OCI-LY7 (cell line): ENCODE measurements at regions not wholly inside any gene's neighbourhood (a gene's known extent, or its start where the extent isn't known, plus 50 kb on each side); places are given as distances from the start of the nearest gene placed in this dataset.

Experiments used
- CTCF ChIP-seq: fragments of 200-600 bp; sonication (generic); conservative IDR thresholded peaks from 2 replicates; pipeline ENCODE4 v1.5.1; 2014; ENCODE audit warnings: mild to moderate bottlenecking, antibody characterized with exemption, low read length, moderate library complexity, mixed read lengths
- EZH2phosphoT487 ChIP-seq: fragments of 200-600 bp; sonication (generic); IDR thresholded peaks from 2 replicates; pipeline ENCODE4 v1.6.1; 2018; ENCODE audit warnings: low read depth, borderline replicate concordance, mild to moderate bottlenecking, mixed run types, antibody characterized with exemption, low read length, moderate library complexity, mixed read lengths

GRCh38 chr17:49918591-49918990, 50.4 kb upstream of the DLX4 start:
- TF ChIP-seq CTCF: no peak
- no peak for TF ChIP-seq EZH2phosphoT487
